ELR (cell line): ENCODE measurements at regions not wholly inside any gene's neighbourhood (a gene's known extent, or its start where the extent isn't known, plus 50 kb on each side); places are given as distances from the start of the nearest gene placed in this dataset.

ENCODE experiments used
- DNase-seq: peaks from one replicate; pipeline ENCODE4 v3.0.0-alpha.2; 2015; ENCODE audit warnings: low read depth

DNA sequence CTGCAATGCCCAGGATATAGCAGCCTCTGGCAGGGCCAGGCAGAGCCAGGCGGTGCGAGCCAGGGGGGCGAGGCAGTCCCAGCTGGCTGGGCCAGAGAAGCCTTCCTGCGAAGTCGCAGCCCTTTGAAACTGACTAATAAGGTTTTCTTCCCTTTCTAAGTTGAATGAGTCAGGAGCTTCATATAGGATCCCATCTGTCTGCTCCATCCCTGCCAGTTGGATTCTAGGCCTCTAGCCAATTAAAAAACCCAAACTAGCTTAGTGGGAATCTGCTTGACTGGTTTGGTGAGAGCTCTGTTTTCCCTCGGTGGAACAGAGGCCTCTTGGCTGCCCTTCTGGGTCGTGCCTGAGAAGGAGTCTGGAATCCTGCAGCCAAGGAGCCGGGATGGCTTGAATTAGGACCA lies 70.1 kb upstream of the RAPGEF1 start:
- DNase-seq = peak; percentile 42

DNA sequence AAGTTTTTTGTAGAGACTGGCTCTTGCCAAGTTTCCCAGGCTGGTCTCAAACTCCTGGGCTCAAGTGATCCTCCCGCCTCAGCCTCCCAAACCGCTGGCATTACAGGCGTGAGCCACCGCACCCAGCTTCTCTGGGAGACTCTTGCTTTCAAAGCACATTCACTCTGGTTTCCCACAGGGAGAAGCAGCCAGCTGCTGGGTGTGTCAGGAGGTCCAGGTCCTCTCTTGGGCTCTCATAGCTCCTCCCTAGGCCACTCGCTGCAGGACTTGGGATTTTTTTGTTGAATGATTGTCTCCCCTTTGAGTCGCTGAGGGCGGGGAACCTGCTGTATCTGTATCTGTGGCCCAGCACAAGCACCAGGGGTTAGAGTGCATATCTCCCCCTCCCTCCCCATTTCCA lies 68.4 kb upstream of the RAPGEF1 start:
- no peak for DNase-seq

DNA sequence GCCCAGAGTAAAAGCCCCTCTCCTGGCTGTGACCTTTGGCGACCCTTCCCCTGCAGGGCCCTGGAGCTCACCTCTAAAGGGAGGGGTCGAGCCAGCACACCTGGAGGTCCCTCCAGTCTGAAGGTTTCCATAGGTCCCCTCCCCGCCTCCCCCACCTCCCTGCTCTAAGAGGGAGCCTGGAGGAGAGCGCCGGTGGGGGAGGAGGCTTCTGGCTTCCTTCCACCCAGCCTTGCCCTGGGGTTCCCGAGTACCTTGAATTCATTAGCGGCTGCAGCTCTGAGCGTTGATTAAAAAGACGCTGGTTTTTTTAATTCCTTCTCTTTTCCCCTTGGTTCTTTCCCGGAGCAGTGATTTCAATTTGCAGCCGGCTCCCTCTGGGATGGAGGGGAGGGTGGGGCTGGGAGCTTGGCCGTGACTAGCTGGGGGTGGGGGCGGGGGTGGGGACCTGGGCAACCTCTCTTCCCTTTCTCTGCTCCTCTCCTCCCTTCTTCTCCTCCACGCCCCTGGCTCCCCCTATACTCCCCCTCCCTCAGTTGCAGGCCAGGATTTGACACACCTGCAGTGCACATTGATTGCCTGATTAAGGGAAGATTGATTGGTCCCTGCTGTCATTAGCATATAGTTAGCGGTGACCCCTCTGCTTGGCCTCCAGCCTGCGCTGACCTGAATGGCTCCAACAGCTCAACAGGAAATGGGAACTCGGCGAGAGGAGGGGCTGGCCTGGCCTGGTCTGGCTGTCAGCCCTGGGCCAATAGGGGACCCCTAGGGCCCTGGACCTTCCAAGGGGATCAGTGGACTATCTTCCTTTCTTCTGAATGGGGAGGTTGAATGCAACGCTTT lies 67.5 kb upstream of the RAPGEF1 start:
- DNase-seq = no peak

DNA sequence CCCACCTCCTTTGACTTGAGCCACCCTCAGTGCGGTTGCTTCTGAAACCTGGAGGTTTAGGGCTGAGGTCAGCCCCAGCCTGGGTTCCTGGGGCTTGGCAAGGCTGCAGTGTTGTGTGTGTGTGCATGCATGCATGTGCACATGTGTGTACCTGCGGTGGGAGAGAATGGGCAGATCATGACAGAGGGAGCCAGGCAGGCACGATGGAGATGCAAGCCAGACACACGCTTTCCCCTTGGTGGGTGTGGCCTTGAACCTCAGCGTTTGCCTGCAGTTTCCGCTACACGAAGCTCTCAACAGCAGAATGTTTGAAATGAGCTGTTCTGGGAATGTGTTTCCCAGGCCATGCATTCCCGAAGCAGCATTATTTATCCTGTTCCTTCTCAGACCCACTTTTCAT lies 65.9 kb upstream of the RAPGEF1 start:
- no peak for DNase-seq

DNA sequence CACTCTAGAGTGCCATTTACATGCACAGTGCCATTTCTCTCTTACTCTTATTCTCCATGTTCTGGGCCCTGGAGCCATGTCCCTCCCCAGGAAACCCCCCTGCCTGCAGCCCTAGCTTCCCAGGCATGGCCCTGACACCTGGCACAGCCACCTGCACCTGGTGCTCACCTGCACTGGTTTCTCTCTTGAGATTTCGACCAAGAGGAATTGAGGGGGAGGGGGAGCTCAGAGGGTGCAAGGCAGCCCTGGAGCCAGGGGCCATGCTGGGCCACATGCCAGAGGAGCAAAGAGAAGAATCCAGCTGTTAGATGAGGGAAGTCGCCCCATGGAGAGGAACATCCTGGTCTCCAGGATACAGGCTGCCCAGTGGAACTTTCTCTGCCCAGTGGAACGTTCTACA lies 65.0 kb upstream of the RAPGEF1 start:
- no peak for DNase-seq

DNA sequence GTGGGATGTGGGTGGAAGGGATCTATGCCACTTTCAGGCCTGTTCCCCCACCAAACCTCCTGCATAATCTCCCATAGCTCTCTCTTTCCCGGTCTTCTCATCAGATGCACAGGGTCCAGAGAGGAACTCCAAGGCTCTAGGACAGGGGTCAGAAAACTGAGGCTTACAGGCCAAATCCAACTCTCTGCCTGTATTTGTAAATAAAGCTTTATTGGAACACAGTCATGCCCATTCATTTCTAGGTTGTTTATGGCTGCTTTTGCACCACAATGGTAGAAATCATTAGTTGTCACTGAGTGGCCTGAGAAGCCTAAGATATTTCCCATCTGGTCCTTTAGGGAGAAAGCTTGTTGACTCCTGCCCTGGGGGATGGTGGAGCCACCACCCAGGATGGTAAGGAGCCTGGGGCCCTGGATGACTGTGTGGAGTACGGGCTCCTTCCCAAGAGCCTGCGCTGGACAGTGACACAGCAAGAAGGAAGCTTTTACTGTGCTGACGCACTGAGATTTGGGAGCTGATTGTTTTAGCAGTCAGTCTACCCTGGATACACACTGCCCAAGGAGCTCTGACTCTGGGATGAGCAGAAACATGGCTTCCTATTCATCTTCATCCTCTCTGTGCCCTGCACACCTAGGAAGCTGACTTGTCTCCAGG lies 64.0 kb upstream of the RAPGEF1 start:
- no peak for DNase-seq

DNA sequence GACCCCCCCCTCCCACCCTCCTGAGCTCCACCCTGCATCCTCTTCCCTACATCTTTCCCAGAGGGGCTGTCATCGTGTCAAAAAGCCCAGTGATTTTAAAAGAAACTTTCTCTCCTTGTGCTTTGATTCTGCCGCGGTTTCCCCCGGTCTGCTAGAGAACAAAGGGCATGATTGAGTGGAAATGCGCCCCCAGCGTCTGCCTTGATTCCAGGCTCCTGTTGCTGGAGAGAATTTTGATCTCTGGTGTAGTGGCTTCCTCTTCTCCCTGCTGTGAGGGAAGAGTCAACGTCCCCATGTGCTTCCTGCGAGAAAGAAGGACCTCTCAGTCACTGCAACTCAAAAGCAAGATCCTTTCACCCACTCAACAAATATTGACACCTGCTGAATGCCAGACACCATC lies 61.9 kb upstream of the RAPGEF1 start:
- DNase-seq = no peak

DNA sequence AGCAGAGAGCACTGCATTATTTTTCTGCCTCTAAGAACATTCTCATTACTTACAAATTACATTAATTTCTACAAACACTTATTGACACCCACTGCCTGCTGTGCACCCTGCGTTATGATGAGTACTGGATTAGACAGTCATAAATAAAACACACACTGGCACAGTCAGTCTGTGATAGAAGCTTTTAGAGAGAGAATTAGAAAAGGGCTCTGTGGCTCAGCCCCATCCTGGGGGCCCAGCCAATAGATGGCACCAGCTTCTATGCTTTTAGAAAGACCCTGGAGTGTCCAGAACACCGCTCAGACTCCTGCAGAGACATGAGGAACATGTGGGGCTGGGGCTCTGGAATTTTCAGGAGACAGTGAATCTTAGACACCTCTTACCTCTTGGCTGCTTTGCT lies 61.0 kb upstream of the RAPGEF1 start:
- DNase-seq = no peak

DNA sequence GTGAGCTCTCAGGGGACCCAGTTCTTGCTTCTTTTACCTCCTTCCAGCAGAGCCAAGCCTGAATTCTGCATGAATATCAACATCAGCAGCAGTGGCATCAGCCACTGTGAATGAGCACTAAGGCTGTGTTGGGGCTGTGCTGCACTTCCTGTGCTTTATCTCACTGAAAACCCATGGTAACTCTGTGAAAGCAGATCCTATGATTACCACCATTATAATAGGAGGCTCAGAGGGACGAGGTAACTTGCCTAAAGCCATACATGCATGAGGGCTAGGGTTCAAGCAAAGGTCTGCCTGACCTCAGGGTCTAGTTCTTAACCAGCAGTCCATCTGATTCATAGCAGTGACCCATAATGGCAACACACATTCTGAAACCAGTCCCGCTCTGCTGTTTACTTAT lies 60.5 kb upstream of the RAPGEF1 start:
- no peak for DNase-seq

DNA sequence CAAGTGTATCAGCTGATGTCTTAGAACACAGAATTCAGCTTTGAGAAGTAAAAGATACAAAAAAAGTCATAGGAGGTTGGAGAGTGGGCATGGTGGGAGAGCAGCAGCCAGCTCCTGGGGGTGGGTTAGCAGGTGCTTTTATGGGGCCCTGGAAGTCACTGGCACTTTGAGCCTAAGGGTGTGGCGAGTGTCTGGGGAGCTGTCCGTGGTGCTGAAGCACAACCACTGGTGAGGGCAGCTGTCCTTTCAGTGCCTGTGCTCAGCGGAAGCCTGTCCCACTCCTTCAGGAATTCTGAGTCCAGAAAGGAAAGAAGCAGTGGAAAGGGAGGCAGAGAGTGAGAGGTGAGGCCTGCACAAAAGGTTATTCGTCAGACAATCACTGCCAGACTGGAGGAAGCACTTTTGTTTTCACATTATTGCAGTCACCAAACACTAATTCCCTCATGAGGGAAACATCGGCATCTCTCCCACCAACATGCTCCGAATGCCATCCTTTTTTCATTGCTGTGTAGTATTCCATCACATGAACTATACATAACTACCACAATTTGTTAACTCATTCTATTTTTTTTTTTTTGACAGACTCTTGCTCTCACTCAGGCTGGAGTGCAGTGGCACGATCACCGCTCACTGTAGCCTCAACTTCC lies 59.4 kb upstream of the RAPGEF1 start:
- peak; percentile 53 for DNase-seq

DNA sequence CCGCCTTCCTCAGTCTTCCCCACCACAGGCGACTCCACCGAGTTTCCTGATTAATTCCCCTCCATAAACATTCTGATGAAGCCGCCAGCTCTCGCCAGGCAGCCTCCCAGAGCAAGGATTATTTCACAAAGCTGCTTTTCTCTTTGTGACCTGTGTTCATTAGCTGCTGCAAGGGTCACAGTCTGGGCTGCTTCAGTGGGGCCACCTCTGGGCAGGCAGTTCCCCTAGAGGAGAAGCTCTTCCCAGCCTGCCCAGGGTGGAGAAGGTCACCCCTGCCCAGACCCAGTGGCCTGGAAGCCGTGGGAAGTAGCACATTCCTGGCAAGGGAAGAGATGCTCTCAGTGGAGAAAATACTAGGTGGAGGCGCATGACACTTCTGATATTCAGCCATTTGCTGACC lies 58.4 kb upstream of the RAPGEF1 start:
- DNase-seq = no peak

DNA sequence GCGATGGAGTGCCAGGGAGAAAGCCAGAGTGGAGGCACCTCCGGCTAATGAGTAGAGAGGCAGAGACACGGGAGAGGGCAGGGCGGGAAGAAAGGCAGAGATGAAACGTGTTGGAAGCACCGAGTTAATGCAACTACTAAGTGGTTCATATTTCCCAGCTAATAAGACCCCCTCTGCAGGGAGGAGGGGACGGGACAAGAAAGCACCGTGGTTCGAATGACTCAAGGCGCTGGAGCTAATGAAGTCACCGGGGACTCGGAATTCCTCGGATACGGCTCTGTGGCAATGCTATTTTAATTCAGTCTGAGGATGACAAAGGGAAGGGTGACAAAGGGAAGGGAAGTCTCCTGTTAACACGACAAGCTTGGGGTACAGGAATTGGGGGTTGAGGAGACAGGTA lies 54.5 kb upstream of the RAPGEF1 start:
- DNase-seq = no peak

DNA sequence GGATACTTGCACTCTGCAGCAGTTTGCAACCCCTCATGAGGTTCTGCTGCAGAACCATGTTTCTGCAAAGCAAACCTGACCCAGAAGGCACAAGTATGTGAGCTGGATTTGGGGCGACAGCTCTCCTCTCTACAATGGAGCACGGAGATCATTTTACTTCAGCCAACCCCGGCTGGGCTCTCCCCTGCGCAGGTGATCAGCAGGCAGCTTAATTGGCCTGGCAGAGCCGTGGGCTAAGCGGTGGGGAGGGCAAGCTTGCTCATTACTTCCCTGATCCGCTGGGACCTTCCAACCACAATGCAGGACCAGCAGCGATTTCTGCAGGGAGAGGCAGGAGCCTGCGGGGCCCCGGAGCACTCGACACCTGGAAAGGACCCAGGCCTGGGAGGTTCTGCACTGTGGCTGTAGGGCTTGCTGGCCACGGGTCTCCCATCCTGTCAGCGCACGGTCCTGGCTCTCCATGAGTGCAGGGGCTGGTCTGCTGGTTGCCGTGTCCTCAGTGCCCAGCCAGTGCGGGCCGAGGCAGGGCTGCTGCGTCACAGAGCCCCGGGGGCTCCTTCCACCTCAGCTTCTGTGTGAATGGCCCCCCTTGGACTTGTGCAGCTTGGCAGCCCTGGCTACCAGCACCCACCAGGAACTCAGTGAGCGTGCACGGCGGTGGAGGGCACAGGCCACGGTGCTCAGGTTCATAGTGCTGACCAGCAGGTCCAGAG lies 51.8 kb upstream of the RAPGEF1 start:
- DNase-seq = no peak
